ENCODE measurements at regions not wholly inside any gene's neighbourhood (a gene's known extent, or its start where the extent isn't known, plus 50 kb on each side); places are given as distances from the start of the nearest gene placed in this dataset.

DNA sequence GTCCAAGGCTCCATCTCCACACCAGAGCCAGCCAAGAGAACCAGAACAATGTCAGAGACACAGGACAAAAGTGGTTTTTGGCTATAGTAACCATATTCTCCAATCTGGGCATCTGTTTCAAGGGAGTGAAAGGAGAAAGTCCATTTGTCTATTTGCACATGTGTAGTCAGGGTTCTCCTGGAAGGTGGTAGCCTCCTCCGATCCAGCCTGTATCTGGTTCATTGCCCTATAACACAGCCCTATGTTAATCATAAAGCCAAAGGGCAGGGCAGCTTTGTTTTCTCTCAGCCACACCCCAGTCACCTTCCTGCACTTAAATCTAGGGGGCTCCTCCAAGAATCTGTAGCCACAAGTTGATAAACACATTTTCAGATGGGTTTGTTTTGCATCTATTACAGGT, 128.1 kb upstream of the ADPGK start:
- TF ChIP-seq EGR1 (IDR thresholded peaks at IDR 0.05; ENCODE audit: low read depth in 2 of 2) (no peak), HNF4G (IDR thresholded peaks at IDR 0.05) (no peak)
- Histone ChIP-seq H3K4me1 (ENCODE audit: control insufficient read depth in 4 of 4, insufficient read depth in 4 of 4, low read length in 3 of 4) (no peaks in the 10 kb centered on the region), H3K9me3 (ENCODE audit: control insufficient read depth in 4 of 4, low read length in 3 of 4) (no peaks in the 10 kb centered on the region), H3K9ac (ENCODE audit: low read depth in 1 of 2, low read length in 2 of 2) (no peak overlapping the region), H3K27ac (ENCODE audit: low read depth in 1 of 2, low read length in 2 of 2) (no peak overlapping the region), H3K27me3 (ENCODE audit: control insufficient read depth in 4 of 4, insufficient read depth in 4 of 4, low read length in 3 of 4) (no peaks in the 10 kb centered on the region), H3K4me3 (ENCODE audit: low read depth in 1 of 3, low read length in 3 of 3) (no peak overlapping the region), H3K36me3 (ENCODE audit: control insufficient read depth in 4 of 4, insufficient read depth in 3 of 4, low read depth in 1 of 4, low read length in 3 of 4) (no peaks in the 10 kb centered on the region)
- no peak for DNase-seq (ENCODE audit: low spot score)
- 40% methylated on average over 1 of the region's 1 CpG for WGBS

DNA sequence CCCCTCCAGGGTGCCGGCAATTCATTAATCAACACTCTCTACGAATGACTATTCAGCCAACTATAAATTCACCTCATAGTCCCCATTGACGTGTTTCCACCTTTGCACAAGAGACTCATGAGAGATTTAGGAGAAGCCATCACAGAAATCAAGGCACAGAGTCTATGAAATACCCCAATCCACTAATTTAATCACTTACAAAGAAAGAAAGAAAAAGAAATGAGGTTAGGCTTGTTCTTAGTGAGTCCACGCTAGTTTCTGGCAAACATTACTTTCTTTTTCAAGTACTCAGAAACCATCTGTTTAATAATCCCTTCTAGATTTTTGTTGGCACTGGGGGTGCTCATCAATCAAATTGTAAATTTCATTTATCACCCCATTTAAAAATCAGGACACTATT, 125.2 kb upstream of the ADPGK start:
- H3K9me3 ChIP-seq (ENCODE audit: control insufficient read depth in 4 of 4, low read length in 3 of 4): no peaks in the 10 kb centered on the region
- TF ChIP-seq SP1 (IDR thresholded peaks at IDR 0.05): no peak
- no peak for TF ChIP-seq FOXA2 (IDR thresholded peaks at IDR 0.05)
- TF ChIP-seq, protein P1, sequence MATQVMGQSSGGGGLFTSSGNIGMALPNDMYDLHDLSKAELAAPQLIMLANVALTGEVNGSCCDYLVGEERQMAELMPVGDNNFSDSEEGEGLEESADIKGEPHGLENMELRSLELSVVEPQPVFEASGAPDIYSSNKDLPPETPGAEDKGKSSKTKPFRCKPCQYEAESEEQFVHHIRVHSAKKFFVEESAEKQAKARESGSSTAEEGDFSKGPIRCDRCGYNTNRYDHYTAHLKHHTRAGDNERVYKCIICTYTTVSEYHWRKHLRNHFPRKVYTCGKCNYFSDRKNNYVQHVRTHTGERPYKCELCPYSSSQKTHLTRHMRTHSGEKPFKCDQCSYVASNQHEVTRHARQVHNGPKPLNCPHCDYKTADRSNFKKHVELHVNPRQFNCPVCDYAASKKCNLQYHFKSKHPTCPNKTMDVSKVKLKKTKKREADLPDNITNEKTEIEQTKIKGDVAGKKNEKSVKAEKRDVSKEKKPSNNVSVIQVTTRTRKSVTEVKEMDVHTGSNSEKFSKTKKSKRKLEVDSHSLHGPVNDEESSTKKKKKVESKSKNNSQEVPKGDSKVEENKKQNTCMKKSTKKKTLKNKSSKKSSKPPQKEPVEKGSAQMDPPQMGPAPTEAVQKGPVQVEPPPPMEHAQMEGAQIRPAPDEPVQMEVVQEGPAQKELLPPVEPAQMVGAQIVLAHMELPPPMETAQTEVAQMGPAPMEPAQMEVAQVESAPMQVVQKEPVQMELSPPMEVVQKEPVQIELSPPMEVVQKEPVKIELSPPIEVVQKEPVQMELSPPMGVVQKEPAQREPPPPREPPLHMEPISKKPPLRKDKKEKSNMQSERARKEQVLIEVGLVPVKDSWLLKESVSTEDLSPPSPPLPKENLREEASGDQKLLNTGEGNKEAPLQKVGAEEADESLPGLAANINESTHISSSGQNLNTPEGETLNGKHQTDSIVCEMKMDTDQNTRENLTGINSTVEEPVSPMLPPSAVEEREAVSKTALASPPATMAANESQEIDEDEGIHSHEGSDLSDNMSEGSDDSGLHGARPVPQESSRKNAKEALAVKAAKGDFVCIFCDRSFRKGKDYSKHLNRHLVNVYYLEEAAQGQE (IDR thresholded peaks at IDR 0.05): no peak
- no peak for TF ChIP-seq RAD21 (IDR thresholded peaks at IDR 0.05)
- TF ChIP-seq FOXA1 (IDR thresholded peaks at IDR 0.05): no peak
- TF ChIP-seq YY1 (IDR thresholded peaks at IDR 0.05): no peak
- no peak for TF ChIP-seq EGR1 (IDR thresholded peaks at IDR 0.05; ENCODE audit: low read depth in 2 of 2)
- TF ChIP-seq NR2F2 (IDR thresholded peaks at IDR 0.05): no peak
- no peak for TF ChIP-seq HNF4A (conservative IDR thresholded peaks at IDR 0.05)
- TF ChIP-seq, protein P2, sequence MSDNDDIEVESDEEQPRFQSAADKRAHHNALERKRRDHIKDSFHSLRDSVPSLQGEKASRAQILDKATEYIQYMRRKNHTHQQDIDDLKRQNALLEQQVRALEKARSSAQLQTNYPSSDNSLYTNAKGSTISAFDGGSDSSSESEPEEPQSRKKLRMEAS (IDR thresholded peaks at IDR 0.05): no peak
- no peak for TF ChIP-seq RXRA (IDR thresholded peaks at IDR 0.05)
- TF ChIP-seq, protein P3, sequence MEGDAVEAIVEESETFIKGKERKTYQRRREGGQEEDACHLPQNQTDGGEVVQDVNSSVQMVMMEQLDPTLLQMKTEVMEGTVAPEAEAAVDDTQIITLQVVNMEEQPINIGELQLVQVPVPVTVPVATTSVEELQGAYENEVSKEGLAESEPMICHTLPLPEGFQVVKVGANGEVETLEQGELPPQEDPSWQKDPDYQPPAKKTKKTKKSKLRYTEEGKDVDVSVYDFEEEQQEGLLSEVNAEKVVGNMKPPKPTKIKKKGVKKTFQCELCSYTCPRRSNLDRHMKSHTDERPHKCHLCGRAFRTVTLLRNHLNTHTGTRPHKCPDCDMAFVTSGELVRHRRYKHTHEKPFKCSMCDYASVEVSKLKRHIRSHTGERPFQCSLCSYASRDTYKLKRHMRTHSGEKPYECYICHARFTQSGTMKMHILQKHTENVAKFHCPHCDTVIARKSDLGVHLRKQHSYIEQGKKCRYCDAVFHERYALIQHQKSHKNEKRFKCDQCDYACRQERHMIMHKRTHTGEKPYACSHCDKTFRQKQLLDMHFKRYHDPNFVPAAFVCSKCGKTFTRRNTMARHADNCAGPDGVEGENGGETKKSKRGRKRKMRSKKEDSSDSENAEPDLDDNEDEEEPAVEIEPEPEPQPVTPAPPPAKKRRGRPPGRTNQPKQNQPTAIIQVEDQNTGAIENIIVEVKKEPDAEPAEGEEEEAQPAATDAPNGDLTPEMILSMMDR (IDR thresholded peaks at IDR 0.05; ENCODE audit: low read depth, low read length, missing input control): no peak
- TF ChIP-seq TAF1 (conservative IDR thresholded peaks at IDR 0.05): no peak
- 81% methylated on average over 4 of the region's 4 CpGs for WGBS

DNA sequence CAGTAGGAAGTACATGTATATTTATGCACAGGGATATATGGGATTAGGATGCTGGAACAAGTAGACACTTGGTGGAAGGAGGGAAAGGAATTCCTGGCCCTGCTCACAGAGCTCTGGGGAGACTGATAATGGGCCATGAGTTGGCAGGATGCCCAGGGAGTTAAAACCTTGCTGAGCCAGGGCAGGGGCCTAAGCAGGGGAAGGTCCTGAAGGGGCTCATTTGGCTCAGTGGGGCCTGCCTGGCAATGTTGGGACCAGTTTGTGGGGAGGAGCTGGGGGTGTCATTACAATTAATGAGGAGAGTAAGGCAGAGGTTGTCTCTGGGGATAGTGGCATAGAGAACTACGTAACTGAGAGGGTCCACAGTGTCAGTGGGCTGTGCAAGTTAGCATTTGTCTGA, 124.2 kb upstream of the ADPGK start:
- H3K27me3 ChIP-seq (ENCODE audit: control insufficient read depth in 4 of 4, insufficient read depth in 4 of 4, low read length in 3 of 4): no peaks in the 10 kb centered on the region
- H3K9ac ChIP-seq (ENCODE audit: low read depth in 1 of 2, low read length in 2 of 2): no peak overlapping the region
- H3K36me3 ChIP-seq (ENCODE audit: control insufficient read depth in 4 of 4, insufficient read depth in 3 of 4, low read depth in 1 of 4, low read length in 3 of 4): no peaks in the 10 kb centered on the region
- no peaks in the 10 kb centered on the region for H3K9me3 ChIP-seq (ENCODE audit: control insufficient read depth in 4 of 4, low read length in 3 of 4)
- DNase-seq (ENCODE audit: low spot score): no peak
- WGBS: 79% methylated on average over 1 of the region's 1 CpG
- H3K4me1 ChIP-seq (ENCODE audit: control insufficient read depth in 4 of 4, insufficient read depth in 4 of 4, low read length in 3 of 4): no peaks in the 10 kb centered on the region
- H3K27ac ChIP-seq (ENCODE audit: low read depth in 1 of 2, low read length in 2 of 2): no peak overlapping the region
- no peak overlapping the region for H3K4me3 ChIP-seq (ENCODE audit: low read depth in 1 of 3, low read length in 3 of 3)
- TF ChIP-seq SP1 (IDR thresholded peaks at IDR 0.05): no peak
- no peak for TF ChIP-seq FOXA2 (IDR thresholded peaks at IDR 0.05)
- TF ChIP-seq, protein P2 (IDR thresholded peaks at IDR 0.05): no peak
- TF ChIP-seq HNF4G (IDR thresholded peaks at IDR 0.05): no peak
- TF ChIP-seq GABPA (IDR thresholded peaks at IDR 0.05 in 1 of 2, conservative IDR thresholded peaks at IDR 0.05 in 1 of 2): no peak
- TF ChIP-seq NR2F2 (IDR thresholded peaks at IDR 0.05): no peak
- TF ChIP-seq, protein P4, sequence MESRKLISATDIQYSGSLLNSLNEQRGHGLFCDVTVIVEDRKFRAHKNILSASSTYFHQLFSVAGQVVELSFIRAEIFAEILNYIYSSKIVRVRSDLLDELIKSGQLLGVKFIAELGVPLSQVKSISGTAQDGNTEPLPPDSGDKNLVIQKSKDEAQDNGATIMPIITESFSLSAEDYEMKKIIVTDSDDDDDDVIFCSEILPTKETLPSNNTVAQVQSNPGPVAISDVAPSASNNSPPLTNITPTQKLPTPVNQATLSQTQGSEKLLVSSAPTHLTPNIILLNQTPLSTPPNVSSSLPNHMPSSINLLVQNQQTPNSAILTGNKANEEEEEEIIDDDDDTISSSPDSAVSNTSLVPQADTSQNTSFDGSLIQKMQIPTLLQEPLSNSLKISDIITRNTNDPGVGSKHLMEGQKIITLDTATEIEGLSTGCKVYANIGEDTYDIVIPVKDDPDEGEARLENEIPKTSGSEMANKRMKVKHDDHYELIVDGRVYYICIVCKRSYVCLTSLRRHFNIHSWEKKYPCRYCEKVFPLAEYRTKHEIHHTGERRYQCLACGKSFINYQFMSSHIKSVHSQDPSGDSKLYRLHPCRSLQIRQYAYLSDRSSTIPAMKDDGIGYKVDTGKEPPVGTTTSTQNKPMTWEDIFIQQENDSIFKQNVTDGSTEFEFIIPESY (IDR thresholded peaks at IDR 0.05): no peak
- TF ChIP-seq, protein P5, sequence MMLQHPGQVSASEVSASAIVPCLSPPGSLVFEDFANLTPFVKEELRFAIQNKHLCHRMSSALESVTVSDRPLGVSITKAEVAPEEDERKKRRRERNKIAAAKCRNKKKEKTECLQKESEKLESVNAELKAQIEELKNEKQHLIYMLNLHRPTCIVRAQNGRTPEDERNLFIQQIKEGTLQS (IDR thresholded peaks at IDR 0.05): no peak

More for the DNA sequence above, 125.2 kb upstream of the ADPGK start:
- Histone ChIP-seq H3K4me3 (ENCODE audit: low read depth in 1 of 3, low read length in 3 of 3) (no peak overlapping the region), H3K36me3 (ENCODE audit: control insufficient read depth in 4 of 4, insufficient read depth in 3 of 4, low read depth in 1 of 4, low read length in 3 of 4) (no peaks in the 10 kb centered on the region), H3K27me3 (ENCODE audit: control insufficient read depth in 4 of 4, insufficient read depth in 4 of 4, low read length in 3 of 4) (no peaks in the 10 kb centered on the region), H3K9ac (ENCODE audit: low read depth in 1 of 2, low read length in 2 of 2) (no peak overlapping the region), H3K4me1 (ENCODE audit: control insufficient read depth in 4 of 4, insufficient read depth in 4 of 4, low read length in 3 of 4) (no peaks in the 10 kb centered on the region), H3K27ac (ENCODE audit: low read depth in 1 of 2, low read length in 2 of 2) (no peak overlapping the region)
- DNase-seq (ENCODE audit: low spot score): no peak
